ENCODE measurements at regions not wholly inside any gene's neighbourhood (a gene's known extent, or its start where the extent isn't known, plus 50 kb on each side); places are given as distances from the start of the nearest gene placed in this dataset.

GRCh38 chr18:60667016-60667415, 294.4 kb upstream of the MC4R start:
- no peak for DNase-seq

GRCh38 chr18:60668583-60668982, 296.0 kb upstream of the MC4R start:
- peak; percentile 4 for DNase-seq

DNA sequence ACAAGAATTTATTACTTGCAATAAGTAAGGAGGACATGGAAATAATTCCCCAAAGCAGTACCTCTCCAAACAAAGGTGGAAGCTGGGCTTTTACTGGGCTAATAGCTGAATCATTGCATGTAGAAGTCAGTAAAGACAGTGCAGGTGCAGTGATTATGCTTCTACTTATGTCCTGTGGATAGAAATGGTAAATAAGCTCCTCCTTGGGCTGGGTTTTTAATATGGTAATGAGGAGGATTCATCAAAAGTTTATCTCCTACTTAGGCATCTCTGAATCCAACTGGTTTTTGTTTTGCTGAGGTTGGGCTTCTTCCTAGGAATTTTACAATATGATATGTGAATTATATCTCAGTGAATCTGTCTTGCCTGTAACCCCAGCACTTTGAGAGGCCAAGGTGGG, 297.4 kb upstream of the MC4R start:
- no peak for DNase-seq

- no peak for DNase-seq
Measured at GRCh38 chr18:60671021-60671420, 298.4 kb upstream of the MC4R start.

DNA sequence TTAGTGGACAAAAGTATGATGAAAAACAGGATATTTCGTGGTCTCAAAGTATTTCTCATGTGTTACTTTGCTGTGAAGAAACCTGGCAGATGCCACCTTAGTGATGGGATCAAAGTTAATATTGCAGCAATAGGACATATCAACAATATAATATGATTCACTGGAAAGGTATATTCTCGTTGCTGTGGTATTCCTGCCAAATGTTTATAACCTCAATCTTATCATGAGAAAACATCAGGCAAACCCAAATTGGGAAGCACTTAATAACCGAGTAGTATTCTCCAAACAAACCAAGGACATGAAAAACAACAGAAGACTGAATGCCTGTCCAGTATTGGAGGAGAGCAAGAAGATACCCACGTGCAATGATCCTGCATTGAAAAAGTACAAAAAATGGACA, 302.6 kb upstream of the MC4R start:
- no peak for DNase-seq

- no peak for DNase-seq
Measured at GRCh38 chr18:60675801-60676200, 303.2 kb upstream of the MC4R start.

GRCh38 chr18:60676815-60677214, 304.2 kb upstream of the MC4R start:
- no peak for DNase-seq

GRCh38 chr18:60684843-60685513, 312.4 kb upstream of the MC4R start:
- peak; percentile 16 for DNase-seq

DNA sequence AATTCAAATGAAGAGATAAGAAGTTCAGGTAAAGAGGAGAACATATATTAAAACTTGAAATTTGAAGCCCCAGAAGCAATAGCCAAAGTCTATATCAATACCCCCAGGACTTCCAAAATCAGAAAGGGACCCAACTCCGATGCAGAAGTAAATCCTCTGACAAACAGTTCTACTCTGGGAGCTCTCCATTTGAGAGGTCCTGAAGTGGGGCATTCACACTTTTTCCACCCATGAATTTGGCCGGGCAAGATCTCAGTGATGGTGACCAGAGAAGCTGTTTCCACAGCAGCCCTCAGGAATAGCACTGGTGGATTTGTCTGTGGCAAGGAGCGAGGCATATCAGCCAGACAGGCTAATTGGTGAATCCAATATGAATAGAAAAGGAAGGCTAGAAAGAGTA, 313.6 kb upstream of the MC4R start:
- no peak for DNase-seq

GRCh38 chr18:60691061-60691460, 318.5 kb upstream of the MC4R start:
- no peak for DNase-seq

DNA sequence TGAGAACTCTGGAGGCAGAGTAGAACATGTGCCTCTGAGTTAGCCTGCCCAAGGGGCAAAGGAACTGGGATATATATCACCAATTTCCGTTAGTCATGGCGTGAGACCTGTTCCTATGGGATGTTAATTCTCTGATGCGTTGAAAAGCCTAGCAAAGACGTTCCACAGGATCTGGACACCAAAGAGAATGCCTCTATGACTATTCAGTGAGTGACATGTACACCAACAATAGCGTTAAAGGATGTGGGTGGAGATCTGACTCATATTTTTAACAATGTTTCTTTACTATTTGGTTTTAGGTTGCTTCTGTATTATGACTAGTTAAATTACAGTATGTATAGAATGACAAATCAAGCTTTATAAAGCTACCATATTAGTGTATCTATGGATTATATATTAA, 320.9 kb upstream of the MC4R start:
- DNase-seq: no peak

GRCh38 chr18:60698901-60699300, 326.3 kb upstream of the MC4R start:
- DNase-seq: no peak

DNA sequence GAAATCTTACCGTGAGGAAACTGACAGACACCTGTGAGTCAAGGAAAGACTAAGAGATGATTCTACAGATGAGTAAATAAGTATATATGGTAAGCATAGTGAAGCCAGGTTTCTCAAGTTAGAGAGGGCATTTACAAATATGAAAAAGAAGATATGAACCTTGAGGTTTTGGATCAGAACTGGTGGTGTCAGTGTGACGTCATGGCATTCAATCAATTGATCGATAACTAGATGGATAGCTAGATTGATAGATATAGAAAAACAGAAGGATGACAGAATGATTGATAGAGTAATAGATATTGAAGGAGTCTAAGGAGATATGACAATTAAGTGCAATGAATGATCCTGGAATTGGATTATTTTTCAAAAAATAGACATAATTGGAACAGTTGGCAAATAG, 350.2 kb upstream of the MC4R start:
- no peak for DNase-seq

DNA sequence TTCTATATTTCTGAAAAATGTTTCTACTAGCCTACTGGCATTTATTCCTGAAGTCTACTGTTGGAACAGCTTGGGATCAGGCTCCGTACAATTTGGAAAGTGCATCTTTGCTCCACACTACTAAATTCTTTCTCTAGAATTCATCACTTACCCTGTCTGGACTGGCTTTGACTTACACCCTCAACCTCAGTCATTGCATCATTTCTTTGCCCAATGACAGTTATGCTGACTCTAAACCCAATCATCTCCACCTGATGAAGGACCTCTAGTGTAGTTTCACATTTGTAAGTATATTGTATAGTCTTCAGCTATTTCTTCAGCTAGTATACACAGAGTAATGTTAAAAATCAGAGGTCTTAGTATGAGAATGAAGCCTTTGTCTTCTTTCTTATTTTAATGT, 359.6 kb upstream of the MC4R start:
- no peak for DNase-seq

- no peak for DNase-seq
Measured at GRCh38 chr18:60739212-60739611, 366.6 kb upstream of the MC4R start.

- DNase-seq: no peak
Measured at GRCh38 chr18:60740313-60740712, 367.7 kb upstream of the MC4R start.

DNA sequence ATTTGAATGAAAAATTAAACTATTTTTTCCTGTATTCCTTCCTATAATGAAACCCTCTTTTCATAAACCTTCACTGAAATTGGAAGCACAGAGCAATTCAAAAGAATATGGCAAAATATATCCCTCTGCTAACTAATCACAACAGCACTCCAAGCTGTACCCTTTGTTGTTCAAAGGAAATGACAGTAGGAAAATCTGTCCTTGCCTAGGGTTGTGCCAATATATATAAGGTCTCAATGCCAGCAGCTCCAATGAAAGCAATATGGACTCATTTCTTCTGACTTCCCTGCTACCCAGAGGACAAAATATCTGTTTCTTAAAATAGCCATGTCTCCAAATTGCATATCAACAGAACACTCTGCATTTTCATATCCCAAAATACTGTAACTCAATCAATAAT, 373.9 kb upstream of the MC4R start:
- no peak for DNase-seq

GRCh38 chr18:60746919-60747318, 374.3 kb upstream of the MC4R start:
- no peak for DNase-seq

GRCh38 chr18:60753753-60754152, 381.2 kb upstream of the MC4R start:
- DNase-seq: no peak

GRCh38 chr18:60754413-60755009, 381.9 kb upstream of the MC4R start:
- DNase-seq: no peak

GRCh38 chr18:60755134-60755533, 382.6 kb upstream of the MC4R start:
- DNase-seq: no peak

- no peak for DNase-seq
Measured at GRCh38 chr18:60775978-60776377, 403.4 kb upstream of the MC4R start.

- DNase-seq: no peak
Measured at GRCh38 chr18:60784161-60784560, 411.6 kb upstream of the MC4R start.

GRCh38 chr18:60794802-60795201, 422.2 kb upstream of the MC4R start:
- no peak for DNase-seq

GRCh38 chr18:60804415-60804814, 431.8 kb upstream of the MC4R start:
- no peak for DNase-seq
